IPS-18a (cell line): ENCODE measurements at regions not wholly inside any gene's neighbourhood (a gene's known extent, or its start where the extent isn't known, plus 50 kb on each side); places are given as distances from the start of the nearest gene placed in this dataset.

Source experiments
- H3K27ac ChIP-seq: one replicate; pipeline ENCODE4 v1.5.1; 2013; ENCODE audit warnings: low read length
- H3K27me3 ChIP-seq: one replicate; pipeline ENCODE4 v1.6.1; 2013; ENCODE audit warnings: mild to moderate bottlenecking, low read length; ENCODE audit not compliant: control insufficient read depth, insufficient read depth
- H3K36me3 ChIP-seq: one replicate; pipeline ENCODE4 v1.6.1; 2013; ENCODE audit warnings: low read depth, low read length; ENCODE audit not compliant: control insufficient read depth
- H3K4me1 ChIP-seq: one replicate; pipeline ENCODE4 v1.6.1; 2013; ENCODE audit warnings: low read depth, low read length; ENCODE audit not compliant: control insufficient read depth
- H3K4me3 ChIP-seq: one replicate; pipeline ENCODE4 v1.5.1; 2013; ENCODE audit warnings: low read length
- H3K9ac ChIP-seq: one replicate; pipeline ENCODE4 v1.6.1; 2013; ENCODE audit warnings: mild to moderate bottlenecking, low read length, moderate library complexity
- H3K9me3 ChIP-seq: one replicate; pipeline ENCODE4 v1.6.1; 2013; ENCODE audit warnings: low read depth, low read length; ENCODE audit not compliant: control insufficient read depth

DNA sequence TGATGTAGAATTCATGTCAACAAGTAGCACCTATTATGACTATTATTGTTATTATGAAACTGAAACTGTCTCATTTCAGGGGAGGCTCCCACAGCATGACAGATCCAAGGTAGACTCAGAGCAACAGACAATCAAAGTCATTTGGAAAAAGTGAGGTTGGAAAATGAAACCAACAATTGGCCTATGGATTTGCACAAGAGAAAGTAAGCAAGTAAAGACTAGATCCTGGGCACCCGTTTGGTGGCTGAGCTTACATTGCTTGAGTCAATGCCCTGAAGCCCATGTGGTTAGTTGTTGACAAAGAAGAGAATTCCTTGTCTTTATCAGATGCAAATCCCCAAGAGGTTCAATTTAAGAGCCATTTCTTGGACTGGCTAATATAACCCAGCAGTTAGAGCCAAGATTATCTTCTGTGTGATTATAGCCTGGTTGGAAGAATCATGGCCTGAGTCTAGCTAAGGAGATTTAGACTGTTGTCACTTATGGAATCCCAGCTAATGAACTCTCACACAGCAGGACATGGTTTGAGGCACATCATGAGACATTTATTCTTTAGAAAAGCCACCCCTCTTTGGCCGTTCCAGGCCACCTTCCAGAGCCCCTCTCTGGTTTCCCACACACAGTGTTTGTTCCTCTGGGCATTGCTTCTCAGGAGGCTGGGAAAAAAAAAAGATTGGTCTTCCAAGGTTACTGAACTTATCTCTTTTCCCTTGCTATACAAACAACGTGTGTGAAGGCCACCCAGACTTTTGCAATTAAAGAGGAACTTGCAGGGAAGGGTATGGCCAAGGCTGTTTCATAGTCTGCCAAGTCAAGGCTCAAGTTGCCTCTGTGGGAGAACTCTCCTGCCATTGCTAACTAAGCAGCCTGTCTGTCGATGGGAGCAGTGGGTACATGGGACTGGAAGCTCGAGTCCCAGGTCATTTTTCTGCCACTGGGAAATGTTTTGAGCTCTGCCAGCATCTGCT is 399.5 kb downstream of the ENC1 start:
- Histone ChIP-seq H3K36me3 (no peaks in the 10 kb centered on the region), H3K9ac (no peak overlapping the region), H3K9me3 (no peaks in the 10 kb centered on the region), H3K4me3 (no peak overlapping the region), H3K27me3 (no peaks in the 10 kb centered on the region), H3K4me1 (no peaks in the 10 kb centered on the region), H3K27ac (no peak overlapping the region)

DNA sequence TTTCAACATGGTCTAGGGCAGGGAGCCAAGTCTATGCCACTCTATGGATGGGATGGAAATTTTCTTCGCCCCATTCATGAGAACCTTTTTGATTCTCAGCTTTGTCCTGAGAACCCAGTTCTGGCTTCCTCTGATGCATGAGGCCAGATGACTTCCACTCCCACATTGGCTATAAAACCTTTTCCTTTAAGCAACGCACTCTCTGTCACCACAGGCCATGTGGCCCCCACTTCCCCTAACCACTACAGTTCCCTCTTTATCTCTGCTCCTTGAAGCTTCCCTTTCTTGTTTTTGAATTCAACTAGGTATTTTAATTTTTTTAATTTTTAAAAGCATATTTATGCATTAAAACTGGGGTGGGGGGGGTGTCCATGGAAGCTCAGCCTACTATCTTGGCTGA is 401.3 kb downstream of the ENC1 start:
- Histone ChIP-seq H3K4me3 (no peak overlapping the region), H3K9me3 (no peaks in the 10 kb centered on the region), H3K27me3 (no peaks in the 10 kb centered on the region), H3K36me3 (no peaks in the 10 kb centered on the region), H3K9ac (no peak overlapping the region), H3K4me1 (no peaks in the 10 kb centered on the region), H3K27ac (no peak overlapping the region)

DNA sequence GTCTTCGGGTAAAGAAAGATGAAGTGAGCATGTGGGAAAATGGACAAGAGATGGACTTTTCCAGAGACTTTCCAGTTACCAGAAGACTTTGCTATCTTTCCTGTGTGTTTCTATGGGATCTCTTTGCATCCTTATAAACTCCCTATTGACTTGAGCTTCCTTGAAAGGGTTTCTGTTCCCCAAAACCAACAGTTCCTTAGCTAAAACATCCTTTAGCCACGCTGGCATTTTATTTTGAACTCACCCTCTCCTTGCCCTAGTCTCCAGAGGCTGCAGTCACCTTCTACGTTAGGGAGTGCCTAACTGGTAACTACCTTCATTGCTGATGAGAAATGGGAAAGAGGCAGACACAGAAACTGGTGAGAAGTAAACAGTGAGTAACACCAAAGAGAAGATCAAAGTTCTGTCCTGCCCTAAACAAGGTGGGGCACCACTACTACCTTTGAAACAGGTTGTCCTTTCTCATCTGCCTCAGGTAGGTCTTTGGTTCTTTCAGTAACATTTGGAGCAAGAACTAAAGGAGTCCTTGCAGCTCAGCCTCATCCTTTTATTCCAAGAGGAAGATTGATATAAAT is 402.9 kb downstream of the ENC1 start:
- H3K4me3 ChIP-seq, result no peak overlapping the region
- H3K27me3 ChIP-seq, result no peaks in the 10 kb centered on the region
- H3K36me3 ChIP-seq, result no peaks in the 10 kb centered on the region
- H3K4me1 ChIP-seq, result no peaks in the 10 kb centered on the region
- no peak overlapping the region for H3K27ac ChIP-seq
- no peak overlapping the region for H3K9ac ChIP-seq
- no peaks in the 10 kb centered on the region for H3K9me3 ChIP-seq

- no peaks in the 10 kb centered on the region for H3K4me1 ChIP-seq
- no peaks in the 10 kb centered on the region for H3K36me3 ChIP-seq
- H3K27ac ChIP-seq, result no peak overlapping the region
- H3K27me3 ChIP-seq, result no peaks in the 10 kb centered on the region
- no peaks in the 10 kb centered on the region for H3K9me3 ChIP-seq
- no peak overlapping the region for H3K9ac ChIP-seq
- no peak overlapping the region for H3K4me3 ChIP-seq
These were observed 405.0 kb downstream of the ENC1 start for GRCh38 chr5:74235552-74235951.

- Histone ChIP-seq H3K4me1 (no peaks in the 10 kb centered on the region), H3K27me3 (no peaks in the 10 kb centered on the region), H3K27ac (no peak overlapping the region), H3K9ac (no peak overlapping the region), H3K4me3 (no peak overlapping the region), H3K9me3 (no peaks in the 10 kb centered on the region), H3K36me3 (no peaks in the 10 kb centered on the region)
These were observed 407.0 kb downstream of the ENC1 start for GRCh38 chr5:74233571-74233970.

GRCh38 chr5:74233091-74233490 is 407.4 kb downstream of the ENC1 start:
- Histone ChIP-seq H3K9me3 (no peaks in the 10 kb centered on the region), H3K27me3 (no peaks in the 10 kb centered on the region), H3K4me3 (no peak overlapping the region), H3K27ac (no peak overlapping the region), H3K9ac (no peak overlapping the region), H3K4me1 (no peaks in the 10 kb centered on the region), H3K36me3 (no peaks in the 10 kb centered on the region)

DNA sequence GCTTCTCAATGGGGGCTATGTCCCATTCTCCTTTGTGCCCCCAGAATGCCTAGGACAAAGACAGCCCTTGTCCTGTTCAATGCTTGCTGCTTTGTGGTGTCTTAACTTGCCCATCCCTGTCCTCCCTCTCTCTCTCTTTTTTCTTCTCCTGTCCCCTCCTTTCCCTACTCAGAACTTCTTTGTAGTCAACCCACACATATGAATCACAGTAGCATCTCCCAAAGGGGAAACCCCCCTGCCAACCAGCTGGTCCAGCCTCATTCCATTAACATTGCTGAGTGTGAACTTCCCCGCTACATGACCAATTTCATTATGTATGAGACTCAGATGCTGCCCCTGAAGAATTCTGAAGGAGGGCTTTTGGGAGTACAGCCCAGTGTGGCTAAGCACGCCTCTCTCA is 408.3 kb downstream of the ENC1 start:
- Histone ChIP-seq H3K4me3 (no peak overlapping the region), H3K9me3 (no peaks in the 10 kb centered on the region), H3K9ac (no peak overlapping the region), H3K27ac (no peak overlapping the region), H3K36me3 (no peaks in the 10 kb centered on the region), H3K4me1 (no peaks in the 10 kb centered on the region), H3K27me3 (no peaks in the 10 kb centered on the region)

GRCh38 chr5:74231697-74232096 is 408.8 kb downstream of the ENC1 start:
- H3K4me1 ChIP-seq, result no peaks in the 10 kb centered on the region
- no peaks in the 10 kb centered on the region for H3K36me3 ChIP-seq
- no peak overlapping the region for H3K9ac ChIP-seq
- no peak overlapping the region for H3K27ac ChIP-seq
- H3K9me3 ChIP-seq, result no peaks in the 10 kb centered on the region
- no peak overlapping the region for H3K4me3 ChIP-seq
- H3K27me3 ChIP-seq, result no peaks in the 10 kb centered on the region

- H3K9me3 ChIP-seq, result peaks cover 3% of the 10 kb centered on the region
- no peaks in the 10 kb centered on the region for H3K36me3 ChIP-seq
- no peaks in the 10 kb centered on the region for H3K27me3 ChIP-seq
- H3K9ac ChIP-seq, result no peak overlapping the region
- no peaks in the 10 kb centered on the region for H3K4me1 ChIP-seq
- no peak overlapping the region for H3K27ac ChIP-seq
- no peak overlapping the region for H3K4me3 ChIP-seq
These were observed 413.6 kb downstream of the ENC1 start for GRCh38 chr5:74226716-74227485.

- no peak overlapping the region for H3K9ac ChIP-seq
- no peaks in the 10 kb centered on the region for H3K36me3 ChIP-seq
- no peaks in the 10 kb centered on the region for H3K27me3 ChIP-seq
- H3K4me1 ChIP-seq, result no peaks in the 10 kb centered on the region
- H3K9me3 ChIP-seq, result peaks cover 3% of the 10 kb centered on the region
- no peak overlapping the region for H3K4me3 ChIP-seq
- no peak overlapping the region for H3K27ac ChIP-seq
These were observed 414.9 kb downstream of the ENC1 start for GRCh38 chr5:74225587-74225986.

DNA sequence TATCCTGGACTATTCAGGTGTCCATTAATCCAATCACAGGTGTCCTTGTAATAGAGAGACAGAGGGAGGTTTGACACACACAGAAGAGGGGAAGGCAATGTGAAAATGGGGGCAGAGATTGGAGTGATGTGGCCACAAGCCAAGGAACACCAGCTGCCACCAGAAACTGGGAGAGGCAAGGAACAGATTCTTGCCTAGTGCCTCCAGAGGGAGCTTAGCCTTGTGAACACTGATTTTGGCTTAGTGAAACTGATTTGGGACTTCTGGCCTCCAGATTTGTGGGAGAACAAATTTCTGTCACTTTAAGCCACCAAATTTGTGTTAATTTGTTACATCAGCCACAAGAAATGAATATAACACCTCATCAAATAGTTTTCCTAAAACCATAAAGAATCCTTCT is 416.2 kb downstream of the ENC1 start:
- Histone ChIP-seq H3K27me3 (no peaks in the 10 kb centered on the region), H3K4me1 (no peaks in the 10 kb centered on the region)

More for the DNA sequence above, 416.2 kb downstream of the ENC1 start:
- H3K9me3 ChIP-seq, result peaks cover 3% of the 10 kb centered on the region
- no peak overlapping the region for H3K9ac ChIP-seq
- no peak overlapping the region for H3K27ac ChIP-seq
- H3K4me3 ChIP-seq, result no peak overlapping the region
- no peaks in the 10 kb centered on the region for H3K36me3 ChIP-seq
